Mesenchymal stem cell (in vitro differentiated cells and primary cell): ENCODE measurements at regions not wholly inside any gene's neighbourhood (a gene's known extent, or its start where the extent isn't known, plus 50 kb on each side); places are given as distances from the start of the nearest gene placed in this dataset.

Experiments
- DNase-seq: peaks from one replicate; pipeline ENCODE4 v3.0.0-alpha.2; 2013
- H2AFZ ChIP-seq: one replicate; pipeline ENCODE4 v1.6.1; 2013; ENCODE audit warnings: low read depth, mild to moderate bottlenecking, control low read depth, inconsistent platforms, low read length, moderate library complexity
- H2AK5ac ChIP-seq: 2 replicates; pipeline ENCODE4 v1.6.1; 2013; ENCODE audit warnings: low read length, moderate library complexity, mild to moderate bottlenecking, inconsistent platforms; ENCODE audit not compliant: severe bottlenecking
- H2BK120ac ChIP-seq: one replicate; pipeline ENCODE4 v1.6.1; 2013; ENCODE audit warnings: low read depth, mild to moderate bottlenecking, inconsistent platforms, low read length, moderate library complexity
- H2BK12ac ChIP-seq, 2 experiments: one replicate each; pipeline ENCODE4 v1.6.1; 2013; ENCODE audit warnings: inconsistent platforms in 2 of 2, low read length in 2 of 2, mild to moderate bottlenecking in 2 of 2, moderate library complexity in 2 of 2, control low read depth in 1 of 2
- H2BK15ac ChIP-seq: one replicate; pipeline ENCODE4 v1.6.1; 2013; ENCODE audit warnings: mild to moderate bottlenecking, low read depth, inconsistent platforms; ENCODE audit not compliant: poor library complexity, severe bottlenecking
- H2BK5ac ChIP-seq: 2 replicates; pipeline ENCODE4 v1.6.1; 2013; ENCODE audit warnings: low read depth, mild to moderate bottlenecking, low read length, control low read depth, inconsistent platforms; ENCODE audit not compliant: poor library complexity, severe bottlenecking
- H3K14ac ChIP-seq, 2 experiments: one replicate each; pipeline ENCODE4 v1.6.1; 2013; ENCODE audit warnings: inconsistent platforms in 2 of 2, low read length in 2 of 2, control low read depth in 1 of 2, mild to moderate bottlenecking in 1 of 2, moderate library complexity in 1 of 2
- H3K18ac ChIP-seq, 2 experiments: one replicate each; pipeline ENCODE4 v1.6.1; 2013; ENCODE audit warnings: inconsistent platforms in 2 of 2, low read length in 2 of 2, control low read depth in 1 of 2, low read depth in 1 of 2, mild to moderate bottlenecking in 1 of 2
- H3K23ac ChIP-seq, 2 experiments: one replicate each; pipeline ENCODE4 v1.6.1; 2013; ENCODE audit warnings: inconsistent platforms in 2 of 2, low read length in 2 of 2, mild to moderate bottlenecking in 2 of 2, moderate library complexity in 2 of 2, control low read depth in 1 of 2
- H3K27ac ChIP-seq: 2 replicates; pipeline ENCODE4 v1.5.1; 2013; ENCODE audit warnings: mild to moderate bottlenecking, moderate library complexity, low read length, control low read depth, inconsistent platforms; ENCODE audit not compliant: poor library complexity, severe bottlenecking
- H3K27me3 ChIP-seq, 2 experiments: 2 replicates each; pipeline versions ENCODE4 v1.6.1 to v1.7.0; 2013; ENCODE audit warnings: low read length in 2 of 2, mild to moderate bottlenecking in 2 of 2, moderate library complexity in 2 of 2, control low read depth in 1 of 2, inconsistent platforms in 1 of 2; ENCODE audit not compliant: control insufficient read depth in 1 of 2, insufficient read depth in 1 of 2
- H3K36me3 ChIP-seq, 2 experiments: 2 replicates each; pipeline versions ENCODE4 v1.6.1 to v1.7.0; 2013; ENCODE audit warnings: low read length in 2 of 2, control low read depth in 1 of 2, inconsistent platforms in 1 of 2, low read depth in 1 of 2, mild to moderate bottlenecking in 1 of 2; ENCODE audit not compliant: insufficient read depth in 2 of 2, control insufficient read depth in 1 of 2
- H3K4ac ChIP-seq, 2 experiments: one replicate each; pipeline ENCODE4 v1.6.1; 2013; ENCODE audit warnings: inconsistent platforms in 2 of 2, low read length in 2 of 2, mild to moderate bottlenecking in 2 of 2, moderate library complexity in 2 of 2, control low read depth in 1 of 2, low read depth in 1 of 2
- H3K4me1 ChIP-seq: 2 replicates; pipeline ENCODE4 v1.6.1; 2013; ENCODE audit warnings: low read depth, low read length, control low read depth; ENCODE audit not compliant: control insufficient read depth, insufficient read depth
- H3K4me2 ChIP-seq: 2 replicates; pipeline ENCODE4 v1.6.1; 2013; ENCODE audit warnings: low read length, mild to moderate bottlenecking, inconsistent platforms; ENCODE audit not compliant: poor library complexity, severe bottlenecking
- H3K4me3 ChIP-seq, 2 experiments: 2 replicates each; pipeline versions ENCODE4 v1.5.1 to v1.7.0; 2013; ENCODE audit warnings: low read length in 2 of 2, mild to moderate bottlenecking in 2 of 2, control low read depth in 1 of 2, low read depth in 1 of 2; ENCODE audit not compliant: insufficient read depth in 1 of 2
- H3K79me1 ChIP-seq: replicated peaks from 2 replicates; pipeline ENCODE4 v1.6.1; 2013; ENCODE audit warnings: mild to moderate bottlenecking, control low read depth, low read length, inconsistent platforms; ENCODE audit not compliant: poor library complexity, severe bottlenecking
- H3K9ac ChIP-seq: 2 replicates; pipeline ENCODE4 v1.7.0; 2013; ENCODE audit warnings: mild to moderate bottlenecking, low read length, moderate library complexity
- H3K9me3 ChIP-seq: 2 replicates; pipeline ENCODE4 v1.7.0; 2013; ENCODE audit warnings: mild to moderate bottlenecking, low read length; ENCODE audit not compliant: control insufficient read depth
- H4K8ac ChIP-seq: one replicate; pipeline ENCODE4 v1.6.1; 2013; ENCODE audit warnings: inconsistent platforms, mild to moderate bottlenecking, low read length, moderate library complexity
- H4K91ac ChIP-seq: one replicate; pipeline ENCODE4 v1.6.1; 2013; ENCODE audit warnings: mild to moderate bottlenecking, low read length, inconsistent platforms
- WGBS: methylation state at CpG from one replicate; pipeline ENCODE4 v1.1.7; 2013; ENCODE audit warnings: mixed read lengths; 5-methylcytosine and 5-hydroxymethylcytosine counted together

GRCh38 chr20:52667358-52667757, 304.8 kb upstream of the TSHZ2 start:
- no peak overlapping the region for H3K4me2 ChIP-seq
- H3K4me1 ChIP-seq = no peaks in the 10 kb centered on the region
- H3K4ac ChIP-seq = no peak overlapping the region
- H3K79me1 ChIP-seq = no peaks in the 10 kb centered on the region
- H3K18ac ChIP-seq = no peak overlapping the region
- no peak overlapping the region for H2AFZ ChIP-seq
- H3K27ac ChIP-seq = no peak overlapping the region
- H3K27me3 ChIP-seq = peaks cover 0 to 10% of the 10 kb centered on the region in 2 experiments
- H2AK5ac ChIP-seq = no peak overlapping the region
- H3K36me3 ChIP-seq = no peaks in the 10 kb centered on the region
- no peak overlapping the region for H3K9ac ChIP-seq
- H2BK12ac ChIP-seq = no peak overlapping the region
- no peak overlapping the region for H3K14ac ChIP-seq
- no peak overlapping the region for H4K91ac ChIP-seq
- no peak for DNase-seq
- H2BK15ac ChIP-seq = no peak overlapping the region
- WGBS = 94% methylated on average over 5 of the region's 5 CpGs
- no peak overlapping the region for H3K4me3 ChIP-seq
- no peak overlapping the region for H3K23ac ChIP-seq
- no peak overlapping the region for H2BK5ac ChIP-seq
- H2BK120ac ChIP-seq = no peak overlapping the region
- no peaks in the 10 kb centered on the region for H3K9me3 ChIP-seq
- no peak overlapping the region for H4K8ac ChIP-seq

GRCh38 chr20:52665441-52665840, 306.7 kb upstream of the TSHZ2 start:
- no peak overlapping the region for H2BK12ac ChIP-seq
- no peaks in the 10 kb centered on the region for H3K79me1 ChIP-seq
- H3K9ac ChIP-seq = no peak overlapping the region
- H4K91ac ChIP-seq = no peak overlapping the region
- H3K27me3 ChIP-seq = peaks cover 0 to 8% of the 10 kb centered on the region in 2 experiments
- H2AFZ ChIP-seq = no peak overlapping the region
- no peak overlapping the region for H3K23ac ChIP-seq
- no peak overlapping the region for H2BK5ac ChIP-seq
- H2BK15ac ChIP-seq = no peak overlapping the region
- 100% methylated on average over 1 of the region's 1 CpG for WGBS
- H3K4ac ChIP-seq = no peak overlapping the region
- no peak overlapping the region for H3K14ac ChIP-seq
- no peaks in the 10 kb centered on the region for H3K36me3 ChIP-seq
- no peak overlapping the region for H2AK5ac ChIP-seq
- H3K4me1 ChIP-seq = no peaks in the 10 kb centered on the region
- DNase-seq = no peak
- H4K8ac ChIP-seq = no peak overlapping the region
- no peak overlapping the region for H3K4me2 ChIP-seq
- no peak overlapping the region for H3K27ac ChIP-seq
- no peak overlapping the region for H3K4me3 ChIP-seq
- H3K18ac ChIP-seq = no peak overlapping the region
- no peaks in the 10 kb centered on the region for H3K9me3 ChIP-seq
- no peak overlapping the region for H2BK120ac ChIP-seq

GRCh38 chr20:52655395-52655794, 316.8 kb upstream of the TSHZ2 start:
- WGBS = 78% methylated on average over 3 of the region's 3 CpGs

GRCh38 chr20:52654567-52654966, 317.6 kb upstream of the TSHZ2 start:
- no peaks in the 10 kb centered on the region for H3K36me3 ChIP-seq
- no peak overlapping the region for H3K14ac ChIP-seq
- H2AK5ac ChIP-seq = no peak overlapping the region
- H3K9ac ChIP-seq = no peak overlapping the region
- H3K4me2 ChIP-seq = no peak overlapping the region
- no peaks in the 10 kb centered on the region for H3K79me1 ChIP-seq
- no peak overlapping the region for H2BK5ac ChIP-seq
- WGBS = 66% methylated on average over 2 of the region's 2 CpGs
- H3K27me3 ChIP-seq = no peaks in the 10 kb centered on the region
- H2AFZ ChIP-seq = no peak overlapping the region
- no peak overlapping the region for H3K4me3 ChIP-seq
- no peak overlapping the region for H3K18ac ChIP-seq
- H3K27ac ChIP-seq = no peak overlapping the region
- no peaks in the 10 kb centered on the region for H3K9me3 ChIP-seq
- H4K8ac ChIP-seq = no peak overlapping the region
- DNase-seq = no peak
- no peaks in the 10 kb centered on the region for H3K4me1 ChIP-seq
- no peak overlapping the region for H3K23ac ChIP-seq
- H3K4ac ChIP-seq = no peak overlapping the region
- no peak overlapping the region for H2BK120ac ChIP-seq
- H4K91ac ChIP-seq = no peak overlapping the region
- H2BK15ac ChIP-seq = no peak overlapping the region
- H2BK12ac ChIP-seq = no peak overlapping the region

More at GRCh38 chr20:52655395-52655794, 316.8 kb upstream of the TSHZ2 start:
- Histone ChIP-seq H3K23ac (no peak overlapping the region), H3K27me3 (no peaks in the 10 kb centered on the region), H3K4me1 (no peaks in the 10 kb centered on the region), H3K36me3 (no peaks in the 10 kb centered on the region), H2AFZ (no peak overlapping the region), H2AK5ac (no peak overlapping the region), H2BK12ac (no peak overlapping the region), H3K4ac (no peak overlapping the region), H3K27ac (no peak overlapping the region), H3K4me3 (no peak overlapping the region), H2BK15ac (no peak overlapping the region), H3K9me3 (no peaks in the 10 kb centered on the region), H3K9ac (no peak overlapping the region), H3K14ac (no peak overlapping the region), H2BK5ac (no peak overlapping the region), H4K91ac (no peak overlapping the region), H3K79me1 (no peaks in the 10 kb centered on the region), H2BK120ac (no peak overlapping the region), H3K4me2 (no peak overlapping the region), H3K18ac (no peak overlapping the region), H4K8ac (no peak overlapping the region)
- DNase-seq = no peak
